ENCODE measurements at regions not wholly inside any gene's neighbourhood (a gene's known extent, or its start where the extent isn't known, plus 50 kb on each side); places are given as distances from the start of the nearest gene placed in this dataset.
"Not testable (repeated sequence)": the region's sequence is repeated elsewhere in the genome, so short reads cannot be mapped to it uniquely, and the experiment has no call there.

GRCh38 chr3:18987862-18988447 lies 160.4 kb upstream of the KCNH8 start:
- DNase-seq (ENCODE audit: low read depth), result no peak

GRCh38 chr3:18987070-18987469 lies 161.2 kb upstream of the KCNH8 start:
- no peak for DNase-seq (ENCODE audit: low read depth)

- DNase-seq (ENCODE audit: low read depth), result no peak
Observed at GRCh38 chr3:18982920-18983319, 165.4 kb upstream of the KCNH8 start.

- DNase-seq (ENCODE audit: low read depth), result not testable (repeated sequence)
Observed at GRCh38 chr3:18976102-18976501, 172.2 kb upstream of the KCNH8 start.

GRCh38 chr3:18968120-18968519 lies 180.2 kb upstream of the KCNH8 start:
- no peak for DNase-seq (ENCODE audit: low read depth)

GRCh38 chr3:18965781-18966180 lies 182.5 kb upstream of the KCNH8 start:
- DNase-seq (ENCODE audit: low read depth), result no peak

GRCh38 chr3:18964640-18965039 lies 183.7 kb upstream of the KCNH8 start:
- no peak for DNase-seq (ENCODE audit: low read depth)

GRCh38 chr3:18951333-18951732 lies 197.0 kb upstream of the KCNH8 start:
- DNase-seq (ENCODE audit: low read depth), result no peak

- DNase-seq (ENCODE audit: low read depth), result no peak
Observed at GRCh38 chr3:18946524-18946923, 201.8 kb upstream of the KCNH8 start.

- no peak for DNase-seq (ENCODE audit: low read depth)
Observed at GRCh38 chr3:18937574-18937973, 210.7 kb upstream of the KCNH8 start.

- DNase-seq (ENCODE audit: low read depth), result no peak
Observed at GRCh38 chr3:18919158-18919557, 229.2 kb upstream of the KCNH8 start.

GRCh38 chr3:18917923-18918322 lies 230.4 kb upstream of the KCNH8 start:
- no peak for DNase-seq (ENCODE audit: low read depth)

- DNase-seq (ENCODE audit: low read depth), result no peak
Observed at GRCh38 chr3:18902081-18902793, 246.1 kb upstream of the KCNH8 start.

GRCh38 chr3:18901571-18901970 lies 246.7 kb upstream of the KCNH8 start:
- DNase-seq (ENCODE audit: low read depth), result no peak

- no peak for DNase-seq (ENCODE audit: low read depth)
Observed at GRCh38 chr3:18900994-18901393, 247.3 kb upstream of the KCNH8 start.

GRCh38 chr3:18898911-18899310 lies 249.4 kb upstream of the KCNH8 start:
- DNase-seq (ENCODE audit: low read depth), result no peak

- no peak for DNase-seq (ENCODE audit: low read depth)
Observed at GRCh38 chr3:18892756-18893155, 255.6 kb upstream of the KCNH8 start.

- DNase-seq (ENCODE audit: low read depth), result no peak
Observed at GRCh38 chr3:18892047-18892446, 256.3 kb upstream of the KCNH8 start.

- no peak for DNase-seq (ENCODE audit: low read depth)
Observed at GRCh38 chr3:18891641-18892040, 256.7 kb upstream of the KCNH8 start.

- DNase-seq (ENCODE audit: low read depth), result no peak
Observed at GRCh38 chr3:18890449-18890848, 257.9 kb upstream of the KCNH8 start.

- no peak for DNase-seq (ENCODE audit: low read depth)
Observed at GRCh38 chr3:18888819-18889218, 259.5 kb upstream of the KCNH8 start.

- no peak for DNase-seq (ENCODE audit: low read depth)
Observed at GRCh38 chr3:18888370-18888769, 259.9 kb upstream of the KCNH8 start.

GRCh38 chr3:18886331-18886730 lies 262.0 kb upstream of the KCNH8 start:
- DNase-seq (ENCODE audit: low read depth), result no peak

GRCh38 chr3:18885612-18886011 lies 262.7 kb upstream of the KCNH8 start:
- DNase-seq (ENCODE audit: low read depth), result no peak

Data from iris pigment epithelial cell (primary cell).